HEK293 (cell line): ENCODE measurements at regions not wholly inside any gene's neighbourhood (a gene's known extent, or its start where the extent isn't known, plus 50 kb on each side); places are given as distances from the start of the nearest gene placed in this dataset.

Experiments used
- CTCF ChIA-PET: fragments of 350-600 bp; formaldehyde crosslinking; extraction: SDS; loops from one replicate; lab custom pipeline; 2021; ENCODE audit warnings: antibody characterized with exemption; lab: Yijun Ruan, JAX
- POLR2A ChIA-PET: fragments of 300-600 bp; formaldehyde crosslinking; extraction: SDS; loops from one replicate; lab custom pipeline; 2020; ENCODE audit warnings: antibody characterized with exemption, inconsistent platforms; lab: Yijun Ruan, JAX
- H3K27ac ChIP-seq: fragments of 200-500 bp; sonication (Bioruptor generic); 2 replicates; pipeline ENCODE4 v1.5.1; 2014; ENCODE audit warnings: low read depth, low read length, control low read depth, inconsistent platforms; ENCODE audit errors: extremely low read depth
- H3K36me3 ChIP-seq, 2 experiments: fragments of 200-500 bp in 1 of 2; sonication (Bioruptor generic) in 1 of 2; 1 replicate in 1 of 2; 2 replicates in 1 of 2; pipeline ENCODE4 v1.5.1; 2014 to 2017; ENCODE audit warnings: inconsistent platforms in 2 of 2, low read length in 2 of 2; ENCODE audit not compliant: control insufficient read depth in 2 of 2, insufficient read depth in 1 of 2
- H3K4me1 ChIP-seq: fragments of 200-500 bp; sonication (Bioruptor generic); 2 replicates; pipeline ENCODE4 v1.5.1; 2014; ENCODE audit warnings: mild to moderate bottlenecking, low read length, inconsistent platforms; ENCODE audit not compliant: control insufficient read depth, insufficient read depth
- H3K4me3 ChIP-seq: 2 replicates; pipeline ENCODE4 v1.5.1; 2011; ENCODE audit warnings: low read depth, mild to moderate bottlenecking, control low read depth, low read length, moderate library complexity
- H3K9me3 ChIP-seq: fragments of 200-500 bp; sonication (Bioruptor generic); 2 replicates; pipeline ENCODE4 v1.5.1; 2014; ENCODE audit warnings: low read depth, low read length, inconsistent platforms; ENCODE audit not compliant: control insufficient read depth, insufficient read depth
- BCL11A ChIP-seq: fragments of 450-650 bp; formaldehyde crosslinking; IDR thresholded peaks from 2 replicates; pipeline ENCODE4 v1.5.1; 2016; ENCODE audit warnings: low read depth, missing biosample characterization, missing genetic modification characterization
- BCL6B ChIP-seq: fragments of 450-650 bp; formaldehyde crosslinking; IDR thresholded peaks from 2 replicates; pipeline ENCODE4 v1.5.1; 2017; ENCODE audit warnings: missing biosample characterization, missing genetic modification characterization
- KLF8 ChIP-seq: fragments of 450-650 bp; formaldehyde crosslinking; IDR thresholded peaks from 2 replicates; pipeline ENCODE4 v1.5.1; 2016; ENCODE audit warnings: missing biosample characterization, missing genetic modification characterization
- PRDM2 ChIP-seq: fragments of 450-650 bp; formaldehyde crosslinking; IDR thresholded peaks from 2 replicates; pipeline ENCODE4 v1.5.1; 2016; ENCODE audit warnings: missing biosample characterization, missing genetic modification characterization, borderline replicate concordance
- SETDB1 ChIP-seq: IDR thresholded peaks from one replicate; pipeline ENCODE4 v1.6.1; 2017; ENCODE audit warnings: mild to moderate bottlenecking, low read length, moderate library complexity, mixed read lengths; ENCODE audit not compliant: insufficient read length
- TRIM28 ChIP-seq: IDR thresholded peaks from 2 replicates; pipeline ENCODE4 v1.6.1; 2011; ENCODE audit warnings: low read length, control low read depth, borderline replicate concordance
- ZNF121 ChIP-seq: fragments of 450-650 bp; formaldehyde crosslinking; IDR thresholded peaks from 2 replicates; pipeline ENCODE4 v1.5.1; 2016; ENCODE audit warnings: missing biosample characterization, missing genetic modification characterization
- ZNF140 ChIP-seq: fragments of 450-650 bp; formaldehyde crosslinking; IDR thresholded peaks from 2 replicates; pipeline ENCODE4 v1.5.1; 2016; ENCODE audit warnings: missing biosample characterization, missing genetic modification characterization
- ZNF148 ChIP-seq: fragments of 450-650 bp; formaldehyde crosslinking; IDR thresholded peaks from 2 replicates; pipeline ENCODE4 v1.5.0; 2017; ENCODE audit warnings: missing biosample characterization, missing genetic modification characterization, borderline replicate concordance
- ZNF18 ChIP-seq: fragments of 450-650 bp; formaldehyde crosslinking; IDR thresholded peaks from 2 replicates; pipeline ENCODE4 v1.5.1; 2016; ENCODE audit warnings: missing biosample characterization, missing genetic modification characterization
- ZNF23 ChIP-seq: fragments of 450-650 bp; formaldehyde crosslinking; IDR thresholded peaks from 2 replicates; pipeline ENCODE4 v1.5.1; 2016; ENCODE audit warnings: missing biosample characterization, missing genetic modification characterization, borderline replicate concordance
- ZNF341 ChIP-seq: fragments of 450-650 bp; formaldehyde crosslinking; IDR thresholded peaks from 2 replicates; pipeline ENCODE4; 2016; ENCODE audit warnings: low read depth, missing biosample characterization, missing genetic modification characterization
- ZNF37A ChIP-seq: fragments of 450-650 bp; IDR thresholded peaks from 2 replicates; pipeline ENCODE4 v1.5.1; 2018; ENCODE audit warnings: missing biosample characterization, missing genetic modification characterization
- ZNF449 ChIP-seq: fragments of 450-650 bp; formaldehyde crosslinking; IDR thresholded peaks from 2 replicates; pipeline ENCODE4 v1.5.1; 2017; ENCODE audit warnings: missing biosample characterization, mild to moderate bottlenecking, missing genetic modification characterization, moderate library complexity
- ZNF585B ChIP-seq: fragments of 450-650 bp; formaldehyde crosslinking; IDR thresholded peaks from 2 replicates; pipeline ENCODE4 v1.5.1; 2016; ENCODE audit warnings: missing biosample characterization, missing genetic modification characterization
- ZNF624 ChIP-seq: fragments of 450-650 bp; formaldehyde crosslinking; IDR thresholded peaks from 2 replicates; pipeline ENCODE4 v1.5.1; 2017; ENCODE audit warnings: missing biosample characterization, missing genetic modification characterization
- ZNF670 ChIP-seq: fragments of 450-650 bp; formaldehyde crosslinking; IDR thresholded peaks from 2 replicates; pipeline ENCODE4 v1.5.1; 2016; ENCODE audit warnings: missing biosample characterization, missing genetic modification characterization, low read depth
- ZNF776 ChIP-seq: fragments of 450-650 bp; formaldehyde crosslinking; IDR thresholded peaks from 2 replicates; pipeline ENCODE4 v1.5.0; 2017; ENCODE audit warnings: missing biosample characterization, missing genetic modification characterization, borderline replicate concordance
- ZNF837 ChIP-seq: fragments of 450-650 bp; formaldehyde crosslinking; IDR thresholded peaks from 2 replicates; pipeline ENCODE4 v1.5.1; 2016; ENCODE audit warnings: missing biosample characterization, missing genetic modification characterization

GRCh38 chr1:68617942-68618341, 121.1 kb upstream of the DEPDC1 start:
- CTCF ChIA-PET = no interaction called here
- Histone ChIP-seq H3K4me3 (no peak overlapping the region), H3K4me1 (no peaks in the 10 kb centered on the region), H3K9me3 (no peaks in the 10 kb centered on the region), H3K27ac (no peak overlapping the region), H3K36me3 (no peaks in the 10 kb centered on the region)
- no peak for TF ChIP-seq ZNF341 (tag by site-specific recombination)
- TF ChIP-seq KLF8 (tag by site-specific recombination) = no peak
- TF ChIP-seq ZNF670 (tag by site-specific recombination) = no peak
- no peak for TF ChIP-seq ZNF776 (tag by site-specific recombination)
- no peak for TF ChIP-seq ZNF18 (tag by site-specific recombination)
- POLR2A ChIA-PET = no interaction called here

GRCh38 chr1:68620571-68620970, 123.7 kb upstream of the DEPDC1 start:
- Histone ChIP-seq H3K9me3 (no peaks in the 10 kb centered on the region), H3K4me3 (no peak overlapping the region), H3K27ac (no peak overlapping the region), H3K36me3 (no peaks in the 10 kb centered on the region), H3K4me1 (no peaks in the 10 kb centered on the region)
- ChIA-PET POLR2A (no interaction called here), CTCF (no interaction called here)
- peak; percentile 97 for TF ChIP-seq ZNF585B (tag by site-specific recombination)
- TF ChIP-seq SETDB1 = peak; percentile 86
- TF ChIP-seq ZNF624 (tag by site-specific recombination) = no peak
- no peak for TF ChIP-seq ZNF140
- no peak for TF ChIP-seq ZNF121 (tag by site-specific recombination)
- TF ChIP-seq TRIM28 = peak; percentile 82; the same call in 1 of the 2 replicates
- TF ChIP-seq PRDM2 (tag by site-specific recombination) = no peak

GRCh38 chr1:68623700-68624099, 126.8 kb upstream of the DEPDC1 start:
- ChIA-PET POLR2A (no interaction called here), CTCF (interaction anchor here (1.3 kb wide), 1 partner anchor 24 kb away, joined by 3 read pairs; no protein-coding TSS in a partner anchor)
- Histone ChIP-seq H3K36me3 (no peaks in the 10 kb centered on the region), H3K4me1 (no peaks in the 10 kb centered on the region), H3K27ac (no peak overlapping the region), H3K4me3 (no peak overlapping the region), H3K9me3 (no peaks in the 10 kb centered on the region)
- no peak for TF ChIP-seq ZNF23 (tag by site-specific recombination)
- TF ChIP-seq ZNF837 = no peak
- no peak for TF ChIP-seq ZNF449
- TF ChIP-seq BCL11A (tag by site-specific recombination) = no peak
- no peak for TF ChIP-seq BCL6B (tag by site-specific recombination)
- TF ChIP-seq ZNF148 (tag by site-specific recombination) = no peak
- no peak for TF ChIP-seq ZNF37A (tag by site-specific recombination)
